B cell (primary cell): ENCODE measurements at regions not wholly inside any gene's neighbourhood (a gene's known extent, or its start where the extent isn't known, plus 50 kb on each side); places are given as distances from the start of the nearest gene placed in this dataset.

Source experiments
- ATAC-seq: fragments of 200-7000 bp; cut with Tn5 transposase; one replicate; pipeline ENCODE4 v1.10.0; 2021; ENCODE audit warnings: low read depth, mild to moderate bottlenecking, moderate number of reproducible peaks, moderate library complexity
- CTCF ChIA-PET: fragments of 350-600 bp; sonication (Branson Sonifier 250); formaldehyde crosslinking; loops from one replicate; lab custom pipeline; 2021; ENCODE audit warnings: antibody characterized with exemption, inconsistent platforms; lab: Charles Lee
- POLR2A ChIA-PET: fragments of 350-600 bp; sonication (Branson Sonifier 250); formaldehyde crosslinking; loops from one replicate; lab custom pipeline; 2021; ENCODE audit warnings: antibody characterized with exemption; lab: Charles Lee
- DNase-seq: peaks from one replicate; pipeline ENCODE4 v3.0.0; 2013
- H2AFZ ChIP-seq: 2 replicates; pipeline ENCODE4 v1.6.1; 2012; ENCODE audit warnings: mild to moderate bottlenecking, low read depth, low read length; ENCODE audit not compliant: insufficient read depth, poor library complexity, severe bottlenecking
- H3K27ac ChIP-seq, 2 donors: 1 replicate in 1 of 2; 2 replicates in 1 of 2; pipeline ENCODE4 v1.5.1; 2012 to 2013; ENCODE audit warnings: low read length in 2 of 2, mild to moderate bottlenecking in 2 of 2, moderate library complexity in 1 of 2
- H3K27me3 ChIP-seq, 4 experiments: fragments of 200-600 bp in 1 of 4; sonication (generic) in 1 of 4; replicated peaks in 1 of 4; 1 replicate in 2 of 4; 2 replicates in 2 of 4; pipeline versions ENCODE4 v1.6.1 to v1.7.0; 2013 to 2016; ENCODE audit warnings: low read length in 3 of 4, mild to moderate bottlenecking in 2 of 4, mixed read lengths in 1 of 4, moderate library complexity in 1 of 4; ENCODE audit not compliant: insufficient read depth in 4 of 4, control insufficient read depth in 3 of 4; ENCODE audit errors: control extremely low read depth in 1 of 4
- H3K36me3 ChIP-seq, 2 experiments: replicated peaks in 1 of 2; 1 replicate in 1 of 2; 2 replicates in 1 of 2; pipeline versions ENCODE4 v1.6.1 to v1.7.1; 2013; ENCODE audit warnings: low read length in 1 of 2; ENCODE audit not compliant: insufficient read depth in 2 of 2, control insufficient read depth in 1 of 2; ENCODE audit errors: control extremely low read depth in 1 of 2, extremely low read depth in 1 of 2
- H3K4me1 ChIP-seq, 2 donors: fragments of 200-600 bp in 1 of 2; sonication (generic) in 1 of 2; 1 replicate in 1 of 2; 2 replicates in 1 of 2; pipeline versions ENCODE4 v1.5.1 to v1.6.1; 2013 to 2017; ENCODE audit warnings: low read length in 2 of 2; ENCODE audit not compliant: control insufficient read depth in 2 of 2, insufficient read depth in 2 of 2
- H3K4me2 ChIP-seq: replicated peaks from 2 replicates; pipeline ENCODE3; 2012; ENCODE audit warnings: mild to moderate bottlenecking, low read depth, low read length; ENCODE audit not compliant: poor library complexity, severe bottlenecking
- H3K4me3 ChIP-seq, 5 experiments: fragments of 200-600 bp in 1 of 5; sonication (generic) in 1 of 5; 1 replicate in 3 of 5; 2 replicates in 2 of 5; pipeline versions ENCODE4 v1.5.1 to v1.7.0; 2011 to 2016; ENCODE audit warnings: low read length in 4 of 5, mild to moderate bottlenecking in 4 of 5, low read depth in 2 of 5, control low read depth in 1 of 5, moderate library complexity in 1 of 5; ENCODE audit not compliant: insufficient read depth in 1 of 5; ENCODE audit errors: control extremely low read depth in 1 of 5, extremely low read depth in 1 of 5
- H3K79me2 ChIP-seq: fragments of 200-600 bp; sonication (generic); one replicate; pipeline ENCODE4 v1.6.0; 2016; ENCODE audit warnings: low read length; ENCODE audit not compliant: control insufficient read depth, insufficient read depth
- H3K9ac ChIP-seq: fragments of 200-600 bp; sonication (generic); 2 replicates; pipeline ENCODE4 v1.6.1; 2017; ENCODE audit warnings: mild to moderate bottlenecking, low read length, moderate library complexity
- H3K9me3 ChIP-seq, 3 donors: one replicate each; pipeline versions ENCODE4 v1.6.1 to v1.7.1; 2013; ENCODE audit warnings: low read length in 2 of 3; ENCODE audit not compliant: control insufficient read depth in 2 of 3, insufficient read depth in 1 of 3; ENCODE audit errors: control extremely low read depth in 1 of 3
- H4K20me1 ChIP-seq: 2 replicates; pipeline ENCODE4 v1.6.0; 2012; ENCODE audit warnings: mild to moderate bottlenecking, low read length; ENCODE audit not compliant: insufficient read depth, control insufficient read depth, poor library complexity, severe bottlenecking
- H3K27ac Mint-ChIP-seq: one replicate; pipeline ENCODE4 v1.8.0; 2021; ENCODE audit warnings: mixed read lengths
- H3K27me3 Mint-ChIP-seq: one replicate; pipeline ENCODE4 v1.8.0; 2021; ENCODE audit warnings: mixed read lengths
- H3K4me1 Mint-ChIP-seq: one replicate; pipeline ENCODE4 v1.8.0; 2021; ENCODE audit warnings: mixed read lengths
- H3K4me3 Mint-ChIP-seq: one replicate; pipeline ENCODE4 v1.8.0; 2021; ENCODE audit warnings: mixed read lengths
- H3K9me3 Mint-ChIP-seq: one replicate; pipeline ENCODE4 v1.8.0; 2022; ENCODE audit warnings: mixed read lengths; ENCODE audit not compliant: insufficient read depth
- EZH2 ChIP-seq: IDR thresholded peaks from 2 replicates; pipeline ENCODE4 v1.6.1; 2012; ENCODE audit warnings: borderline replicate concordance, low read depth, mild to moderate bottlenecking, moderate library complexity, low read length; ENCODE audit not compliant: insufficient read depth, poor library complexity, severe bottlenecking
- WGBS: methylation state at CpG from one replicate; pipeline ENCODE4 v1.1.5; 2013; ENCODE audit warnings: missing lambda C conversion rate; ENCODE audit not compliant: insufficient coverage; 5-methylcytosine and 5-hydroxymethylcytosine counted together
- intact Hi-C: fragments of 100-400 bp; cut with micrococcal nuclease; formaldehyde crosslinking; loops from one replicate; pipeline ENCODE4 v1.10.0; 2022
- TF ChIP-seq, protein P1 (sequence below): fragments of 200-600 bp; IDR thresholded peaks from one replicate; pipeline ENCODE4 v1.8.0; 2022; ENCODE audit warnings: antibody characterized with exemption, mild to moderate bottlenecking

DNA sequence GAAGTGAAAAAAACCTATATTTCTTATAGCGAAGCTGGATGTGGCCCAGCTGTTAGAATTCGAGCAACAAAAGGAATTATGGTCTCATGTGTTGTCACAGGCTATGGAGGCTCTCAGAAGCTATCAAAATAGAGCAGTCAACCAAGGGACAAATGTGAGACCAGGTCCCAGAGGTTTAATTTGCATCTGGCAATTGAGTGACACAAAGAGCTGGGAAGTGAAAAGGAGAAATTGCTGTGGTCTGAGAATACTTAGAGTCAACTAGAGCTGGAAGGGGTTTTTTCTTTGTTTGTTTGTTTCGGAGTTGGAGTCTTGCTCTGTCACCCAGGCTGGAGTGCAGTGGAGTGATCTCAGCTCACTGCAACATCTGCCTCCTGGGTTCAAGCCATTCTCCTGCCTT lies 61.3 kb upstream of the SMAD3 start:
- DNase-seq, result peak; percentile 52
- Mint-ChIP-seq H3K27ac (no peak overlapping the region), H3K27me3 (peaks cover 13% of the 10 kb centered on the region), H3K9me3 (peaks cover 2% of the 10 kb centered on the region), H3K4me3 (no peak overlapping the region), H3K4me1 (peaks cover 14% of the 10 kb centered on the region)
- Histone ChIP-seq H3K27me3 (no peaks in the 10 kb centered on the region), H3K4me1 (peaks cover 8 to 13% of the 10 kb centered on the region in 2 donors), H2AFZ (no peak overlapping the region), H3K27ac (no peak overlapping the region), H3K9me3 (peaks cover 0 to 3% (median 0%) of the 10 kb centered on the region in 3 donors), H3K9ac (no peak overlapping the region), H3K4me3 (no peak overlapping the region), H3K36me3 (no peaks in the 10 kb centered on the region), H3K4me2 (no peak overlapping the region), H3K79me2 (no peaks in the 10 kb centered on the region), H4K20me1 (no peaks in the 10 kb centered on the region)
- ChIA-PET POLR2A (interaction anchor here (0.6 kb wide), 1 partner anchor 90 kb away, joined by 3 read pairs; no protein-coding TSS in a partner anchor), CTCF (interaction anchor here (0.7 to 1.1 kb wide), 2 partner anchors 16 to 37 kb away, joined by 3 to 4 read pairs; no protein-coding TSS in a partner anchor)
- 61% methylated on average over 3 of the region's 3 CpGs for WGBS
- TF ChIP-seq EZH2, result no peak
- TF ChIP-seq, protein P1, sequence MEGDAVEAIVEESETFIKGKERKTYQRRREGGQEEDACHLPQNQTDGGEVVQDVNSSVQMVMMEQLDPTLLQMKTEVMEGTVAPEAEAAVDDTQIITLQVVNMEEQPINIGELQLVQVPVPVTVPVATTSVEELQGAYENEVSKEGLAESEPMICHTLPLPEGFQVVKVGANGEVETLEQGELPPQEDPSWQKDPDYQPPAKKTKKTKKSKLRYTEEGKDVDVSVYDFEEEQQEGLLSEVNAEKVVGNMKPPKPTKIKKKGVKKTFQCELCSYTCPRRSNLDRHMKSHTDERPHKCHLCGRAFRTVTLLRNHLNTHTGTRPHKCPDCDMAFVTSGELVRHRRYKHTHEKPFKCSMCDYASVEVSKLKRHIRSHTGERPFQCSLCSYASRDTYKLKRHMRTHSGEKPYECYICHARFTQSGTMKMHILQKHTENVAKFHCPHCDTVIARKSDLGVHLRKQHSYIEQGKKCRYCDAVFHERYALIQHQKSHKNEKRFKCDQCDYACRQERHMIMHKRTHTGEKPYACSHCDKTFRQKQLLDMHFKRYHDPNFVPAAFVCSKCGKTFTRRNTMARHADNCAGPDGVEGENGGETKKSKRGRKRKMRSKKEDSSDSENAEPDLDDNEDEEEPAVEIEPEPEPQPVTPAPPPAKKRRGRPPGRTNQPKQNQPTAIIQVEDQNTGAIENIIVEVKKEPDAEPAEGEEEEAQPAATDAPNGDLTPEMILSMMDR, result no peak
- intact Hi-C loops, result no loop called here
- peak; percentile 36 for ATAC-seq

DNA sequence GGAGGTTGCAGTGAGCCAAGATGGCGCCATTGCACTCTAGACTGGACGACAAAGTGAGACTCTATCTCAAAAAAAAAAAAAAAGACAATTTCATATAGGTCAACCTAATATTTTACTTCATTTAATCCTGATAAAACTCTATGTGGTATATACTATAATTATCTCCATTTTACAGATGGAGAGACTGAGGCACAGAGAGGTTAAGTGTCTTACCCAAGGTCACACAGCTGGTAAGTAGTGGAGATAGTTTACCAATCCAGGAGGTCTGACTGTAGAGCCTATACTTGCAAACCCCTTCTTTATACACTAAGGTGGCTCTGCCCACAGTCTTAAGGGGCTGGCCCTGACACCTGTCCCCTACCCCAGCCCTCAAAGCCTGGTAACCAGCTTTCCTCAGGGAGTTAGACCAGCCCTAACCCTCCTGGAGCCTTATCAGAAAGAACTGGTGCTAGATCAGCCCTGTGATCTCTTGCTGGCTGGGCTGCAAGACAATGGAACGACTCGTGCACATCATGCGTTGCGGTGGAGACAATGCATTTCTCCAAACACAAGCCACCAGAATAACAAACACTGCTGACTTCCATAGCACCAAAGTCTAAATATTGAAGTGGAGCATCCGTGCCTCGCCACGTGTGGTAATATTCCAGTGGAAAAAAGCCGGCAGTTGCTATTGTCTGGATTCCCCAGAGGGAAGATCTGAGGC lies 60.0 kb upstream of the SMAD3 start:
- H3K4me1 Mint-ChIP-seq, result peaks cover 14% of the 10 kb centered on the region
- H3K4me2 ChIP-seq, result no peak overlapping the region
- H3K27ac ChIP-seq, result no peak overlapping the region
- H3K9me3 ChIP-seq, result peaks cover 0 to 3% (median 0%) of the 10 kb centered on the region in 3 donors
- peaks cover 8 to 13% of the 10 kb centered on the region in 2 donors for H3K4me1 ChIP-seq
- POLR2A ChIA-PET, result interaction anchor here (0.5 kb wide), 1 partner anchor 11 kb away, joined by 5 read pairs; no protein-coding TSS in a partner anchor
- H3K27ac Mint-ChIP-seq, result no peak overlapping the region
- CTCF ChIA-PET, result interaction anchor here (1.1 kb wide), 1 partner anchor 39 kb away, joined by 3 read pairs; no protein-coding TSS in a partner anchor
- intact Hi-C loops, result no loop called here
- no peak overlapping the region for H3K4me3 ChIP-seq
- no peaks in the 10 kb centered on the region for H4K20me1 ChIP-seq
- no peak overlapping the region for H3K9ac ChIP-seq
- 97% methylated on average over 6 of the region's 10 CpGs for WGBS
- TF ChIP-seq, protein P1, result no peak
- no peak for TF ChIP-seq EZH2
- H2AFZ ChIP-seq, result no peak overlapping the region
- no peak for ATAC-seq
- H3K79me2 ChIP-seq, result no peaks in the 10 kb centered on the region
- DNase-seq, result no peak
- no peak overlapping the region for H3K4me3 Mint-ChIP-seq
- H3K27me3 ChIP-seq, result no peaks in the 10 kb centered on the region
- H3K9me3 Mint-ChIP-seq, result no peaks in the 10 kb centered on the region
- H3K27me3 Mint-ChIP-seq, result peaks cover 13% of the 10 kb centered on the region
- H3K36me3 ChIP-seq, result no peaks in the 10 kb centered on the region
